ENCODE measurements at regions not wholly inside any gene's neighbourhood (a gene's known extent, or its start where the extent isn't known, plus 50 kb on each side); places are given as distances from the start of the nearest gene placed in this dataset.

DNA sequence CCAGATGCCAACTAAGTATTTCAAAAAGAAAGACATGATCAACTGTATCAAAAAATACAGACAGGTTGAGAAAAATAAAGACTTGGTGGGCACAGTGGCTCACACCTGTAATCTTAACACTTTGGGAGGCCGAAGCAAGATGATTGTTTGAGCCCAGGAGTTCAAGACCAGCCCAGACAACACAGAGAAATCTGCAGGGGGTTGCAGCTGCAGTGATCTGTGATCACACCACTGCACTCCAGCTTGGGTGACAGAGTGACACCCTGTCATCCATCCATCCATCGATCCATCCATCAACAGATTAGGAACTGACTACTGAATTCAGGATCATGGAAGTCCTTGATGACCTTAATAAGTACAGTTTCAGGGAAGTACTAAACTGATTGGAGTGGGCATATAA lies 65.0 kb upstream of the RPS13 start:
- TF ChIP-seq, protein P1, sequence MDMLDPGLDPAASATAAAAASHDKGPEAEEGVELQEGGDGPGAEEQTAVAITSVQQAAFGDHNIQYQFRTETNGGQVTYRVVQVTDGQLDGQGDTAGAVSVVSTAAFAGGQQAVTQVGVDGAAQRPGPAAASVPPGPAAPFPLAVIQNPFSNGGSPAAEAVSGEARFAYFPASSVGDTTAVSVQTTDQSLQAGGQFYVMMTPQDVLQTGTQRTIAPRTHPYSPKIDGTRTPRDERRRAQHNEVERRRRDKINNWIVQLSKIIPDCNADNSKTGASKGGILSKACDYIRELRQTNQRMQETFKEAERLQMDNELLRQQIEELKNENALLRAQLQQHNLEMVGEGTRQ (CRISPR knock-in tag; IDR thresholded peaks at IDR 0.05) = no peak
- TF ChIP-seq TCF7 (IDR thresholded peaks at IDR 0.05; ENCODE audit: borderline replicate concordance) = no peak
- TF ChIP-seq HNRNPLL (IDR thresholded peaks at IDR 0.05; ENCODE audit: low read depth, low read length, poor library complexity, severe bottlenecking) = no peak
- TF ChIP-seq CREB1 (IDR thresholded peaks at IDR 0.05) = no peak
- no peak for TF ChIP-seq CREB1 (CRISPR knock-in tag; IDR thresholded peaks at IDR 0.05)
- TF ChIP-seq, protein P2, sequence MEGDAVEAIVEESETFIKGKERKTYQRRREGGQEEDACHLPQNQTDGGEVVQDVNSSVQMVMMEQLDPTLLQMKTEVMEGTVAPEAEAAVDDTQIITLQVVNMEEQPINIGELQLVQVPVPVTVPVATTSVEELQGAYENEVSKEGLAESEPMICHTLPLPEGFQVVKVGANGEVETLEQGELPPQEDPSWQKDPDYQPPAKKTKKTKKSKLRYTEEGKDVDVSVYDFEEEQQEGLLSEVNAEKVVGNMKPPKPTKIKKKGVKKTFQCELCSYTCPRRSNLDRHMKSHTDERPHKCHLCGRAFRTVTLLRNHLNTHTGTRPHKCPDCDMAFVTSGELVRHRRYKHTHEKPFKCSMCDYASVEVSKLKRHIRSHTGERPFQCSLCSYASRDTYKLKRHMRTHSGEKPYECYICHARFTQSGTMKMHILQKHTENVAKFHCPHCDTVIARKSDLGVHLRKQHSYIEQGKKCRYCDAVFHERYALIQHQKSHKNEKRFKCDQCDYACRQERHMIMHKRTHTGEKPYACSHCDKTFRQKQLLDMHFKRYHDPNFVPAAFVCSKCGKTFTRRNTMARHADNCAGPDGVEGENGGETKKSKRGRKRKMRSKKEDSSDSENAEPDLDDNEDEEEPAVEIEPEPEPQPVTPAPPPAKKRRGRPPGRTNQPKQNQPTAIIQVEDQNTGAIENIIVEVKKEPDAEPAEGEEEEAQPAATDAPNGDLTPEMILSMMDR (IDR thresholded peaks at IDR 0.05 in 2 of 3, conservative IDR thresholded peaks at IDR 0.05 in 1 of 3; ENCODE audit: insufficient read depth in 2 of 3, low read depth in 1 of 3, low read length in 3 of 3) = no peak
- no peak for TF ChIP-seq FUS (optimal IDR thresholded peaks at IDR 0.05; ENCODE audit: low read depth, low read length)
- no peak for TF ChIP-seq ZNF239 (CRISPR knock-in tag; IDR thresholded peaks at IDR 0.05)
- TF ChIP-seq TBP (optimal IDR thresholded peaks at IDR 0.05; ENCODE audit: low read depth, low read length) = no peak

All from K562 (cell line).